ENCODE measurements at regions not wholly inside any gene's neighbourhood (a gene's known extent, or its start where the extent isn't known, plus 50 kb on each side); places are given as distances from the start of the nearest gene placed in this dataset.

GRCh38 chrX:75893281-75893680 lies 108.2 kb upstream of the MAGEE2 start (continued):
- TF ChIP-seq ZBTB40 (IDR thresholded peaks at IDR 0.05; ENCODE audit: borderline replicate concordance) = no peak

- TF ChIP-seq SRF (IDR thresholded peaks at IDR 0.05; ENCODE audit: low read depth in 2 of 2, low read length in 2 of 2) (no peak), IRF3 (IDR thresholded peaks at IDR 0.05) (no peak), CBX5 (IDR thresholded peaks at IDR 0.05; ENCODE audit: low read depth) (no peak), NR2C1 (IDR thresholded peaks at IDR 0.05) (no peak)
- in situ Hi-C loops (cut with MboI) = no loop called here
- RAD21 ChIA-PET (ENCODE audit: unreplicated experiment) = no interaction called here
- POLR2A ChIA-PET = no interaction called here
- Histone ChIP-seq H2AFZ (ENCODE audit: control insufficient read depth, low read depth, low read length) (no peak overlapping the region), H3K9ac (ENCODE audit: control insufficient read depth, insufficient read depth, low read length) (no peak overlapping the region), H3K4me3 (no peak overlapping the region), H4K20me1 (ENCODE audit: control insufficient read depth, insufficient read depth) (no peaks in the 10 kb centered on the region), H3K4me1 (ENCODE audit: control insufficient read depth, insufficient read depth, low read length) (no peaks in the 10 kb centered on the region), H3K27ac (ENCODE audit: control insufficient read depth, insufficient read depth) (no peak overlapping the region), H3K9me3 (replicated peaks; ENCODE audit: control insufficient read depth, insufficient read depth, low read length) (no peaks in the 10 kb centered on the region), H3K79me2 (ENCODE audit: control insufficient read depth, insufficient read depth, low read length) (no peaks in the 10 kb centered on the region), H3K27me3 (replicated peaks in 1 of 2; ENCODE audit: control insufficient read depth in 2 of 2, insufficient read depth in 2 of 2, low read length in 1 of 2) (no peaks in the 10 kb centered on the region), H3K36me3 (ENCODE audit: control insufficient read depth in 2 of 2, insufficient read depth in 2 of 2, low read length in 1 of 2) (no peaks in the 10 kb centered on the region), H3K4me2 (ENCODE audit: control insufficient read depth, insufficient read depth) (no peak overlapping the region)
- CTCF ChIA-PET = no interaction called here
- no peak for FAIRE-seq
- no peak for ATAC-seq
- intact Hi-C loops (cut with micrococcal nuclease; ENCODE audit: unreplicated experiment) = no loop called here
- no peak for DNase-seq (ENCODE audit: low read depth, low spot score)
- BruUV-seq (replicated peaks) = no TSS peak
- SMC1A ChIA-PET (ENCODE audit: uncharacterized antibody, unreplicated experiment) = no interaction called here
- 0% methylated on average over 2 of the region's 2 CpGs for WGBS (ENCODE audit: insufficient coverage, insufficient replicate concordance, low lambda C conversion rate, missing lambda C conversion rate)
These were observed 126.7 kb upstream of the MAGEE2 start for GRCh38 chrX:75911716-75912115.
